HAP-1 (cell line): ENCODE measurements at regions not wholly inside any gene's neighbourhood (a gene's known extent, or its start where the extent isn't known, plus 50 kb on each side); places are given as distances from the start of the nearest gene placed in this dataset.

Source experiments
- DNase-seq, 2 experiments: peaks; one replicate each; pipeline ENCODE4 v3.0.0-alpha.2; 2016 to 2020; ENCODE audit warnings: low spot score in 2 of 2
- H3K27me3 ChIP-seq: fragments of 250-450 bp; sonication (Bioruptor Pico); 2 replicates; pipeline ENCODE4 v1.5.1; 2020; ENCODE audit warnings: low read depth, mild to moderate bottlenecking, moderate library complexity
- H3K36me3 ChIP-seq: fragments of 250-450 bp; sonication (Bioruptor Pico); replicated peaks from 2 replicates; pipeline ENCODE4 v1.5.1; 2020; ENCODE audit warnings: mild to moderate bottlenecking
- H3K4me1 ChIP-seq: fragments of 250-450 bp; sonication (Bioruptor Pico); 2 replicates; pipeline ENCODE4 v1.5.1; 2020; ENCODE audit warnings: mild to moderate bottlenecking
- H3K4me3 ChIP-seq: fragments of 250-450 bp; sonication (Bioruptor Pico); 2 replicates; pipeline ENCODE4 v1.5.1; 2020; ENCODE audit warnings: mild to moderate bottlenecking, moderate library complexity
- H3K9me3 ChIP-seq: fragments of 250-450 bp; sonication (Bioruptor Pico); 2 replicates; pipeline ENCODE4 v1.5.1; 2020; ENCODE audit warnings: mild to moderate bottlenecking, moderate library complexity
- in situ Hi-C: fragments of 300-500 bp; cut with MboI; formaldehyde crosslinking; loops from 3 replicates; pipeline ENCODE4 v1.14.3; 2020; ENCODE audit warnings: low sequenced_read_pairs, inconsistent platforms, mixed read lengths

DNA sequence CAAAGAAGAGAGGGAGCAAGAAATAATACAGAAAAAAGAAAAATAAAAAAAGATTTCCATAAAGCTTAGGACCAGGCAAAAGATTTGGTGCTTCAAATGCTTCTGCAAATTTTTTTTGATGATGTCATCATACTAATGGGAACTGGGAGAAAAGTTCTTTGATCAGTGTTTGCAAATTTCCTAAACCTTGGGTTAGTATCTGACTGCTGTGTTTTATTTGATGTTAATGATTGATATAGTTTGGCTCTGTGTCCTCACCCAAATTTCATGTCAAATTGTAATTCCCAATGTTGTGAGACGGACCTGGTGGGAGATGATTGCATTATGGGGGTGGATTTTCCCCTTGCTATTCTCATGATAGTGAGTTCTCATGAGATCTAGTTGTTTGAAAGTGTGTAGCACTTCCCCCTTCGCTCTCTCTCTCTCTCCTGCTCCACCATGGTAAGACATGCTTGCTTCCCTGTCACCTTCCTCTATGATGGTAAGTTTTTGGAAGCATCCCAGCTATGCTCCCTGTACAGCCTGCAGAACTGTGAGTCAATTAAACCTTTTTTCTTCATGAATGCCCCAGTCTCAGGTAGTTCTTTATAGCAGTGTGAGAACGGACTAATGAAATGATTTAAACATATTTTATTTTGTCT lies 72.6 kb downstream of the TMEM100 start:
- no peaks in the 10 kb centered on the region for H3K36me3 ChIP-seq
- H3K27me3 ChIP-seq = peaks cover 7% of the 10 kb centered on the region; the same call in 1 of the 2 replicates
- no peaks in the 10 kb centered on the region for H3K9me3 ChIP-seq
- in situ Hi-C loops = no loop called here
- no peak overlapping the region for H3K4me3 ChIP-seq
- H3K4me1 ChIP-seq = no peaks in the 10 kb centered on the region
- DNase-seq = no peak

DNA sequence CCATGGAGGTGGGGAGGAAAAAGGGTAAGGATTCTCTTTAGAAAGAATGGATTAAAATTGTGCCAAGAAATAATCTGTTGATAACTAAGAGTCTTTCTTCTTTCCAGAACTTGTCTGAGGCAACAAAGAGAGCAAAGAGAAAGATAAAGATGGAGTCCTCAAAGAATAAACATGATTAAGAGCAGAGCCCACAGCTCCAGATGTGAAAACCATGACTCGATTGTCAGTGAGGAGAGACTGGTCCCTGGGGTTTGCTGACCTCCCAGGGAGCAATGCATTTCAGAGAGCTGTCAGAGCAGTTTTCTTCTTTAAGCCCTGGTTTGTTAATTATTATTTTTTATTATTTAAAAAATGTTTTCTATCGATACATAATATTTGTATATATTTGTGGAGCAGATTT lies 74.6 kb downstream of the TMEM100 start:
- Histone ChIP-seq H3K27me3 (peaks cover 7% of the 10 kb centered on the region; the same call in 1 of the 2 replicates), H3K4me3 (no peak overlapping the region), H3K36me3 (no peaks in the 10 kb centered on the region), H3K4me1 (no peaks in the 10 kb centered on the region), H3K9me3 (no peaks in the 10 kb centered on the region)
- DNase-seq = no peak
- in situ Hi-C loops = no loop called here

DNA sequence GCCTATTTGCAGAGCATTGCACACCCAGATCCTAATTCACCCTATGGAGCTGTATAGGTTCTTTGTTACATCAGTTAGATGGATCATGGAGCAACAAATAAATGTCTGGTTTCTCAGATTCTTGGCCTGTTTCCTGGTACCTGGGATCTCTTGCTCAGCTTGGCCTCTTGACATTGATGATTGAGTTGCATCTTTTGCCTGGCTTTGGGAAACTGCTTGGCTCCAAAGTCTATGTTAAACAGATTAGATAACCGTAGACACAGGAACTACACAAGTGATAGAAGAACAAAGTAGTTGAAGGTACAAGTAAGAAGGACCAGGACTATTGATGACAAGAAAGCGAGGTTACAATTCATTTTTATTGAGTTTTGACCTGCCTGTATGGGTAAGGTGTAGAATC lies 77.3 kb downstream of the TMEM100 start:
- H3K4me3 ChIP-seq = no peak overlapping the region
- no peaks in the 10 kb centered on the region for H3K36me3 ChIP-seq
- no peaks in the 10 kb centered on the region for H3K4me1 ChIP-seq
- no peak for DNase-seq
- in situ Hi-C loops = no loop called here
- peaks cover 7% of the 10 kb centered on the region; the same call in 1 of the 2 replicates for H3K27me3 ChIP-seq
- H3K9me3 ChIP-seq = no peaks in the 10 kb centered on the region

DNA sequence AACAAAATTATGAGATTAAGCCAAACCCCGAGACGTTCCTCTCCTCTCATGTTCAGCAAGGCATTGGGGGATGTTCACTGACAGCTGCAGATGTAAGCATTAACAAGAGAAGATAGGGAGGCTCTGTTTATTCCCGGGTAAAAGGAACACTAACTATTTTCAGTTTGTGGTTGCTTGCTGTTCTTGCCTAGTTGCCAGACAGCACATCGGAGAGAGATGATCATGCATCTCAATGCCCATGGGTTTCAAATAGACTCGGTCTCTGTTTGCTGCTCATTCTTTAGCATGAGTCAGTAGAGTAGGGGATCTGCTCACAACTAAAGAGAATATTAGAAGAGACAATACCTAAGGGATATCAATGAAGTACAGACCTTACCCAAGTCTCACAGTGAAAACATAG lies 78.3 kb downstream of the TMEM100 start:
- in situ Hi-C loops = no loop called here
- Histone ChIP-seq H3K9me3 (no peaks in the 10 kb centered on the region), H3K27me3 (0 out of 2 replicates have a peak, but pooled peaks cover 5% of the 10 kb centered on the region), H3K4me1 (no peaks in the 10 kb centered on the region), H3K36me3 (no peaks in the 10 kb centered on the region), H3K4me3 (no peak overlapping the region)
- no peak for DNase-seq

DNA sequence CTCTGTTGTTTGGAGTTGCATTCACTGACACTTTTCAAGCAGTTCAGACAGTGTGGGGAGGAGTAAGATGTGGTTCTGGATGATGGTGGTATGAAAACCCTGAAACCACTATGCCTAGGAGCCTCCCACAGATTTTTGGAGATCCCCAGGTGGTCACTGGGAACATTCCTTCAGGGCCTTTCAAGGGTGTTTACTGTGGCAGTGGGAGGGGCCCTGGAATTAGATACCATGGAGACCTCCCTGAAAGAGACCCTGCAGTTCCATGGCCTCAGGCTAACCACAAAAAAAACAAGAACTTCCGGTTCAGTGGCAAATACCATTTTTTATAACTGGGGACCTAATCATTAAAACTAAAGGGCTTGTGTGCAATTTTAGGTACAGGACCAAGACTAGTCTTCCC lies 79.9 kb downstream of the TMEM100 start:
- H3K4me1 ChIP-seq = no peaks in the 10 kb centered on the region
- 0 out of 2 replicates have a peak, but pooled peaks cover 5% of the 10 kb centered on the region for H3K27me3 ChIP-seq
- DNase-seq = no peak
- no peaks in the 10 kb centered on the region for H3K9me3 ChIP-seq
- no peak overlapping the region for H3K4me3 ChIP-seq
- in situ Hi-C loops = no loop called here
- H3K36me3 ChIP-seq = no peaks in the 10 kb centered on the region

DNA sequence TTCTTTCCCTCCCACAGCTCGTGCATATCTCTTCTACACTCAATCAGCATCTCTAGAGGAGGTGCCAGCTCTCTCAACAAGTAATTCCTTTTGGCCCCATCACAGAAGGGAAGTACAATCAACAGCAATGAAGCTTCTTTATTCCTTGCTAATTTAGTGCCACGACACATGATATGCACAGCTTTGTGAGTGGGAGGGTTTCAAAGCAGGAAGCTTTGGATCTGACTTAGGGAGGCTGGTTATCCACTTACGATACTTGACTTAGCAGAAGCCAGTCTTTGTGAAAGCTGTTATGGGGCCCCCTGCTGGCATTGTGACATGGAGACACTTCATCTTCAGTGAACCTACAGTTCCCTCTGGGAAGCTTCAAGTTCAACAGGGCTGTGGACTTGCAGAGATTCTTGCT lies 81.0 kb downstream of the TMEM100 start:
- H3K36me3 ChIP-seq = no peaks in the 10 kb centered on the region
- no peaks in the 10 kb centered on the region for H3K27me3 ChIP-seq
- H3K9me3 ChIP-seq = no peaks in the 10 kb centered on the region
- in situ Hi-C loops = no loop called here
- no peaks in the 10 kb centered on the region for H3K4me1 ChIP-seq
- H3K4me3 ChIP-seq = no peak overlapping the region
- DNase-seq = peak; percentile 24 to 67

DNA sequence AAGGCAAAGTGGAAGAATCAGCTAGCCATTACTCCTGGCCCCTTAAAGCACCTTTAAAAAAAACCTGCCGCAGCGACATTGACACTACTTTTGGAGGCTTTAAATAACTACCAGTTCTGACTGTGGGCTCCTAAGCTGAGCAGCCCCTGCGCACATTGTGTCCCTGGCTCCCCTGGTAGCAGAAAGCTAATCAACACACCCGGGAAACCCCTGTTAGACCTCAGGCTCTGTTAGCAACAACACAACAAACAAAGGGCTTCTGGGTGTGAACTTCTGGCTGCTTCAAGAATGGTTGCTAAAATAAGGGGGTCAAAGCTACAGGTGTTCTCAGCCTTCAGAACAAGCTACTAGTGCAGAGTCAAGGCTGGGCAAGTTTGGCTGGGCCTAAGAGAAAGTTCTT lies 83.6 kb downstream of the TMEM100 start:
- Histone ChIP-seq H3K27me3 (peaks cover 2% of the 10 kb centered on the region; the same call in 1 of the 2 replicates), H3K9me3 (no peaks in the 10 kb centered on the region), H3K36me3 (no peaks in the 10 kb centered on the region), H3K4me1 (no peaks in the 10 kb centered on the region), H3K4me3 (no peak overlapping the region)
- in situ Hi-C loops = no loop called here
- no peak for DNase-seq

DNA sequence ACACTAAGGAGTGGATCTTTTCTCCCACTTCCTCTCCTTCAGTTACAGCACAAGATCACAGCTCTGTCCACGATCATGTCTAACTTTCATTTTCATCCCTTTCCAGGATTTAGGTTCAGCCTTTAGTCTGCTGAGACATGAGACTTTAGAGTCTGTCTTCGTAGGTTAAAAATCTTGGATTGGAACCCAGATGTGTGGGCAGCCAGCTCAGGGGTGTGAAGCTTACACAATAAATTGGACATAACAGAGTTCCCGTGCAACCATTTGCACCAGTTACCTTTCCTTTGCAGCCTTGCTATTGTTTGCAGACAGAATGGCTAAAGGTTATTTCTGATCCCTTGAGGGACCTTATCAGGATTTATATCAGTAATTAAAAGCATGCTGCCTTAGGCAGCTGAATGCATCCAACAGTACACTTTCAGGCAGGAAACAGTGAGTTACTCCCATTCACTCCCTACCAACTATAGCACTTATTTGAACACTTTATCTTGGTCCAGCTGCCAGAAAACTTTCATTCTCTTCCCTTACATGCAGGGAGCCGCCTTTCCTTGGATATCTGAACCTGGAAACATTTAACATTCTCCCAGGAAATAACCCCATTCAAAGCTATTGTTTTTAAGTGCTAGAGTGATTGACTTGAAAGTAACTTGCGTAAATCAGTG lies 87.3 kb downstream of the TMEM100 start:
- DNase-seq = no peak
- Histone ChIP-seq H3K27me3 (peaks cover 2% of the 10 kb centered on the region; the same call in 1 of the 2 replicates), H3K4me3 (no peak overlapping the region), H3K4me1 (no peaks in the 10 kb centered on the region), H3K9me3 (no peaks in the 10 kb centered on the region), H3K36me3 (no peaks in the 10 kb centered on the region)
- in situ Hi-C loops = no loop called here

DNA sequence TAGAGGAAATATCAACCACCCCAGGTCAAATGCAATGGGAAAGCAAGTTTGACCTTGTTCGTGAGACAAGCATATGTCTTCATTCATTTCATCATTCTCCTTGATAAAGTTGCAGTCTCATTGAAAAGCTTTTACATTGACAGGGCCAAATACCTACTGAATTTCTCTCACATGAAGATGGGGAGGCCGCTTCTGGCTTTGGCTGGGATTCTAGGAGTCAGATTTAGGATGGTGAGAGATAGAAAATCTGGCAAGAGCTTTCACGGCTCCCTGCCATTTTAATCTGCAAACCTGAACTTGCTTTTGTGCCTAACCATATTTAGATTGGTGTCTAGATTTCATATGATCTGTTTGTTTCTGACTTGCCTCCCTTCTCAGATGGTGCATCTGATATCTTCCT lies 88.0 kb downstream of the TMEM100 start:
- in situ Hi-C loops = no loop called here
- no peak for DNase-seq
- H3K36me3 ChIP-seq = no peaks in the 10 kb centered on the region
- no peaks in the 10 kb centered on the region for H3K4me1 ChIP-seq
- peaks cover 2% of the 10 kb centered on the region; the same call in 1 of the 2 replicates for H3K27me3 ChIP-seq
- no peaks in the 10 kb centered on the region for H3K9me3 ChIP-seq
- no peak overlapping the region for H3K4me3 ChIP-seq

DNA sequence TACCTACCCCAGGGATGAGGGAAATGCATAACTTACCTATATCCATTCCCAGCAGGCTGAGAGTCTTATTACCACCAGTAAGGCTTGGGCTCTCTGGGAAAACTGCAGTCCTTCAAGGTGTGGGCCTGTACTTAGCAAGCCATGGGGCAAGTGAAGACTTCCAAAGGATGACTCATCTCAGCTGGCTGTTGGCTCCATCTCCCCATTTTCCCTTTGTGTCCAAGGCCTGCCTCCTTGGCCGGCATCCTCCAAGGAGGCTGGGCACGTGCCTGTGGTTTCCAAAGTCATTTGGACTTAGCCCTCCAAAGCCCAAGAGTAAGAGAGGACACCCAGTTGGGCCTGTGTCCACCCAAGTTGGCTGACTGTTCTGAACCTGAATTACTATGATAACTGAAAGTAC lies 89.8 kb downstream of the TMEM100 start:
- Histone ChIP-seq H3K4me1 (no peaks in the 10 kb centered on the region), H3K9me3 (no peaks in the 10 kb centered on the region), H3K27me3 (peaks cover 2% of the 10 kb centered on the region; the same call in 1 of the 2 replicates), H3K4me3 (no peak overlapping the region), H3K36me3 (no peaks in the 10 kb centered on the region)
- in situ Hi-C loops = no loop called here
- DNase-seq = no peak

DNA sequence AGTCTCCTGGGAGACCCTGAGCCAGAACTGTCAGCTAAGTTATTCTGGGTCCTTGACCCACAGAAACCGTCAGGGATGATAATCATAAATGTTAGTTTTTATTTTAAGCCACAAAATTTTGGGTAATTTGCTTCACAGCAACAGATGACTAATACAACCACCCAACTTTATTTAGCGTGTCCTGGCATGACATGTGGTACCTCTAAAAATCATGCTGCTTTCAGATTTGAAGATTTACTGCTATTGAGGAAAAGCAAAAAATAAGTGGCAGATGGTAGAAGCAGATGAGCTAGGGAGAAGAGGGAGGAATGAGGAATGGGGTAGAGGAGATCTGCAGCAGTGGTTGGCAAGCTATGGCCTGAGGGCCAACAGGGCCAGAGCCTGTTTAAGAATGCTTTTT lies 90.4 kb downstream of the TMEM100 start:
- in situ Hi-C loops = no loop called here
- H3K4me1 ChIP-seq = no peaks in the 10 kb centered on the region

DNA sequence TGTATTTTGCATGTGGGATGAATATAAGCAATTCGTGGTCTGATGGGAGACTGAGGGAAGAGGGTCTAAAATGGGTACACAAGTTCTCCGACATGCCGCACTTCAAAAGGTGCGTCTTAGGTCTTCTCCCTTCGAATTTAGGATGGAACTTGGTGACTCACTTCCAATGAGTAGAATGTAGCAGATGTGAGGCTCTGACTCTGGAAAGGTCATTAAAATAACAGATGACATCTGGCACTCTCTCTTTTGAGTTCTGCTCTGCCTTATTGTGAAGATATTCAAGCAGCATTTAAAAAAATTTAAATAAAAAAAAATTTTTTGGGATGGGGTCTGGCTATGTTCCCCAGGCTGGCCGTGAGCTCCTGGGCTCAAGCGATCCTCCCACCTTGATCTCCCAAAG lies 92.7 kb downstream of the TMEM100 start:
- no peak for DNase-seq
- Histone ChIP-seq H3K4me3 (no peak overlapping the region), H3K4me1 (no peaks in the 10 kb centered on the region), H3K36me3 (no peaks in the 10 kb centered on the region), H3K9me3 (no peaks in the 10 kb centered on the region), H3K27me3 (no peaks in the 10 kb centered on the region)
- in situ Hi-C loops = no loop called here

More for the DNA sequence above, 90.4 kb downstream of the TMEM100 start:
- no peaks in the 10 kb centered on the region for H3K9me3 ChIP-seq
- H3K27me3 ChIP-seq = peaks cover 2% of the 10 kb centered on the region; the same call in 1 of the 2 replicates
- H3K36me3 ChIP-seq = no peaks in the 10 kb centered on the region
- H3K4me3 ChIP-seq = no peak overlapping the region
- no peak for DNase-seq

DNA sequence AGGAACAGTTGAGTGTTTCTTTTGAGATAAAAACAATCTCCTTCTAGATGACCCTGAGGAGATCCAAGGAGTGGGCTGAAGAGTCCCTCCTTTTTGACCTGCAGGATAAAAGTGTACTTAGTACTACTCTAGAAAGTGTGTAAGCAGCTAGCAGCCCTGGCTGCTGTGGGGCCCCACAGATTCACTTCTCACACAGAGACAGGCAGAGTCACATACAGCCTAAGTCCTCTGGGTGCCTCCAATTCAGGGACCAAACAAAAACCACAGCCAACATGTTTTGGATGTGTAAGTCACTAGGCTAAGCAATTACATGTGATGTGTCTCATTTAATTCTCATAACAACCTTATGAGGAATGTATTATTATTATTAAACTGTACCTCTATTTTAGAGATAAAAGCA lies 97.1 kb downstream of the TMEM100 start:
- Histone ChIP-seq H3K27me3 (no peaks in the 10 kb centered on the region), H3K9me3 (no peaks in the 10 kb centered on the region), H3K4me1 (no peaks in the 10 kb centered on the region), H3K4me3 (no peak overlapping the region), H3K36me3 (no peaks in the 10 kb centered on the region)
- DNase-seq = no peak
- in situ Hi-C loops = no loop called here

DNA sequence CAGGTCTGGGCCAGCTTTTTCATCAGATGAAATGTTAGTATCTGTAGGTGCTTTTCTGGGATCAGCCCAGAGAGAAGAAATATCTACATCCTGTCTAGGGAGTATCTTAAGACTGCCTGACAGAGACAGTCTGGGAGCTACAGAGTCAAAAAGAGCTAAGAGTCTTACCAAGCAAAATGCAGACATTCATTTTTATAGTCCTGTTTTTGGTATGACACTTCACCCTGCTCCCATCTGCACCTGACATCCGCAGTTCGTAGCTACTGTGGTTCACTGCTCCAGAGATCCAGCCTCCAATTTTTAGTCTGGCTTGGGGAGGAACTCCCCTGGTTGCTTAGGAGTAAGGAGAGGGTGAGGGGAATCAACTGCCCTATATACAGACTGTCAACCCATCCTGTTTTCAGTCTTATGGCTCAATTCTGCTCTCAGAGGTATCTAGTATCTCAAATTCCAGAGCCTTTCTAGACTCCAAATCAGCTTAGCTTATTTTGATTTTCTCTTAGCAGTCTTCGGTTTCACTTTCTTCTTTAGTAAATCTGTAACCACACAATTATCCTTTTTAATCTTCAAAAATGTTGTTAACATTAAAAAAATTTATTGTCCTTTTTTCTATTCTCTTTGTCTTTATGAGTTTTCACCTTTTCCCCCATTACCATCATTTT lies 97.8 kb downstream of the TMEM100 start:
- Histone ChIP-seq H3K4me1 (no peaks in the 10 kb centered on the region), H3K36me3 (no peaks in the 10 kb centered on the region), H3K27me3 (no peaks in the 10 kb centered on the region), H3K4me3 (no peak overlapping the region), H3K9me3 (no peaks in the 10 kb centered on the region)
- in situ Hi-C loops = no loop called here
- no peak for DNase-seq
